Umbilical cord (tissue), 1 donor: ENCODE measurements at regions not wholly inside any gene's neighbourhood (a gene's known extent, or its start where the extent isn't known, plus 50 kb on each side); places are given as distances from the start of the nearest gene placed in this dataset.

Source experiments
- DNase-seq: peaks from one replicate; pipeline ENCODE4 v3.0.0-alpha.2; 2015; ENCODE audit warnings: low spot score

DNA sequence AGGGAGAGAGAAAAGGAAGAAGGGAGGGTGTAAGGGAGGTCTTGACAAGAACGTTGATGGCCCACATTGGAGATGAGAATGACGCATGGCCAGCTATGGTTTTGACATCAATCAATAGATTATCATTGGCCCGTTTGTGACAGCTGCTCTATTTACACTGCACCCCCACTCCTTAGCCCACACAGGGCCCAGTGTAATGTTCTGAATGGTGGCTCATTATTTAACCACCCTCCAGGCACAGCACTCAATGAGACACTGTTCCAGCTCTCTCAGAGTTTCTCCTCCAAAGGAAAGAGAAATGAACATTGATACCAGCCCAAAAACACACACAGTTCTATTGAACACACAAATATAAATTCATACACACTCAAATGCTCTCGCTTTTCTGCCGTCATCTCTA, 173.0 kb upstream of the IPO5 start:
- DNase-seq, result no peak

GRCh38 chr13:97781891-97782305, 171.6 kb upstream of the IPO5 start:
- no peak for DNase-seq

- DNase-seq, result no peak
These were observed 167.0 kb upstream of the IPO5 start for GRCh38 chr13:97786510-97786909.

- DNase-seq, result no peak
These were observed 155.9 kb upstream of the IPO5 start for GRCh38 chr13:97797553-97797952.

GRCh38 chr13:97798171-97798821, 155.2 kb upstream of the IPO5 start:
- DNase-seq, result no peak

- DNase-seq, result no peak
These were observed 154.6 kb upstream of the IPO5 start for GRCh38 chr13:97798836-97799235.

- peak; percentile 5 for DNase-seq
These were observed 151.3 kb upstream of the IPO5 start for GRCh38 chr13:97802213-97802612.

- DNase-seq, result peak; percentile 12
These were observed 143.9 kb upstream of the IPO5 start for GRCh38 chr13:97809576-97809975.

- peak; percentile 65 for DNase-seq
These were observed 143.3 kb upstream of the IPO5 start for GRCh38 chr13:97810152-97810551.

- no peak for DNase-seq
These were observed 131.1 kb upstream of the IPO5 start for GRCh38 chr13:97822377-97822776.

- no peak for DNase-seq
These were observed 127.0 kb upstream of the IPO5 start for GRCh38 chr13:97826421-97827012.

DNA sequence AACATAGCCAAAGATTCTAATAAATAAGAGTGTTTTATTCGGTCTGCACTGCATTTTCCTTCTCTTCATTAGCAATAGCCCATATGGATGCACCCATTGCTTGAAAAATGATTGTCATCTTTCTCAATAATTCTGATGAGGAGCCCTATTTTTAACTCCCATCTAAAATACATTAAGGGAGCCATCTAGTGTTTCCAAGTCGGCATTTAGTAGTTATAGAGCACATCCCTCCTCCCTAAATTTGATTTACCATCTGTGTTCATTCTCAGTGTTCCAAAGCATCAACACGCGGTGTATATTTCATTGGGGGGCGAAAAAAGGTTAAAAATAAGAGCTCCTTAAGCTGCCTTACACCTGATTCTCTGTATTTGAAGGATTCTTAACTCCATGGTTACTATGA, 119.2 kb upstream of the IPO5 start:
- no peak for DNase-seq

- DNase-seq, result no peak
These were observed 110.3 kb upstream of the IPO5 start for GRCh38 chr13:97843189-97843588.

- no peak for DNase-seq
These were observed 109.3 kb upstream of the IPO5 start for GRCh38 chr13:97844151-97844550.

DNA sequence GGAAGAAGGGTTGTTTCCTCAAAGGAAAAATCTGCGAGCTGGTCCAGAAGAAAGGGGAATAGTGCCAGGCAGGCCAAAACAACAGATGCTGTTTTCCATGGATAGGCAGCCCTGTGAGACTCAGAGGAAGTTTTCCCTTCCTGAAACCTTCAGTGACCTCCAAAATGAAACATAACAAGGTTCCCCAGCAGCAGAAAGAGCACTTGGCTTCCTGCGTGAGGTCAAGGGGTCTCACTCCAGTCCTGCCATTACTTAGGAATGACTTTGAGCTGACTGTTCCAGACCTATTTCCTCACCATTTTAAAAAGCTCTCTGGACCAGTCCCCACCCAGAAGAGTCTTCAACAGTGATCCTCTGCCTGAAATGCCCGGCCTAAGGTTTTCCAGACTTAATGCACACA, 104.6 kb upstream of the IPO5 start:
- no peak for DNase-seq

DNA sequence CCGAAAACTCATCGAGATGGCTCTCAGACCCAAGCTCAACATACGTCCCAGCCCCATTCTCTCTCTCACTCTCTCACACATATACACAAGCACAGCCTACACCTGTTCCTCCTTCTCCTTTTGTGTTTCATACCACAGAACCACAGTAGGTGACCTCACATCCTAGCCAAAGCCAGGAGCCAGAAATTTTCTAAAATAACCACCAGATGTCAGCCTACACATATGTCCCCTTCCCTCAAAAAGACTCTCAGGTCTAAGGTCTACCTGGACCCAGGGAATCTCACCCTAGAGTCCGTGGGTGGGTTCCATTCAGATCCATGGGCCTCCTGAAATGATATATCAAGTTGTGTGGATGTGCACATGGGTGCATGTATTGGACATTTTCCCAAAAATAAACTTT, 104.2 kb upstream of the IPO5 start:
- DNase-seq, result peak; percentile 26

DNA sequence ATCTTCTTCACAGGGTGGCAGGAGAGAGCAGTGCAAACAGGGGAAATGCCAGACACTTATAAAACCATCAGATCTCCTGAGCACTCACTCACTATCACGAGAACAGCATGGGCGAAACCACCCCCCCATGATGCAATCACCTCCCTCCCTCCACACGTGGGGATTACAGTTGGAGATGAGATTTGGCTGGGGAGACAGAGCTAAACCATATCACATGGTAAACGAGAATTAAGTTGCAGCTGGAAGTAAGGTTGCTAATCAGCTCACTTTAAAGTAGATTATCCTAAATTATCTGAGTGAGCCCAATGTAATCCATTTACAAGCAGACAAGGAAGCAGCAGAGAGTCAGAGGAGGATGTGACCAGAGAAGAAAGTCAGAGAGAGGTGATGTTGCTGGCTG, 102.2 kb upstream of the IPO5 start:
- DNase-seq, result no peak

DNA sequence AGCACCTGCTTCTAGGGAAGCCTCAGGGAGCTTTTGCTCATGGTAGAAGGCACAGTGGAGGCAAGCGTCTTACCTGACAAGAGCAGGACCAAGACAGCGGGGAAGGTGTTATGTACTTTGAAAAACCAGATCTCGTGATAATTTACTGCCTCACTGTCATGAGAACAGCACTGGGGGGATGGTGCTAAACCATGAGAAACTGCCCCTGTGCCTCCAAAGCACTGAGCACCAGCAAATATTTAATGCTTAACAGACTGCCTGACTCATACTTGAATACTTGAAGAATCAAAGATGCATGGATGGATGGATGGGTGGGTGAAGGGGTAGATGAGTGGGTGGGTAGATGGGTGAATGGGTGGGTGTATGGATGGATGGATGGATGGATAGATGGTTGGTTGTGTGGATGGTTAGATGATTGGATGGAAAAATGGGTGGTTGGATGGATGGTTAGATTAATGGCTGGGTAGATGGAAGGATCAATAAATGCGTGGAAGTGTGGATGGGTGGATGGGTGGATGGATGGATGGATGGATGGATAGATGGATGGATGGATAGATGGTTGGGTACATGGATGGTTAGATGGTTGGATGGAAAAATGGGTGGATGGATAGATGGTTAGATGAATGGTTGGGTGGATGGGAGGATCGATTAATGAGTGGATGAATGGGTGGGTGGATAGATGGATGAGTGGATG, 101.1 kb upstream of the IPO5 start:
- no peak for DNase-seq

GRCh38 chr13:97853550-97853949, 99.9 kb upstream of the IPO5 start:
- no peak for DNase-seq

DNA sequence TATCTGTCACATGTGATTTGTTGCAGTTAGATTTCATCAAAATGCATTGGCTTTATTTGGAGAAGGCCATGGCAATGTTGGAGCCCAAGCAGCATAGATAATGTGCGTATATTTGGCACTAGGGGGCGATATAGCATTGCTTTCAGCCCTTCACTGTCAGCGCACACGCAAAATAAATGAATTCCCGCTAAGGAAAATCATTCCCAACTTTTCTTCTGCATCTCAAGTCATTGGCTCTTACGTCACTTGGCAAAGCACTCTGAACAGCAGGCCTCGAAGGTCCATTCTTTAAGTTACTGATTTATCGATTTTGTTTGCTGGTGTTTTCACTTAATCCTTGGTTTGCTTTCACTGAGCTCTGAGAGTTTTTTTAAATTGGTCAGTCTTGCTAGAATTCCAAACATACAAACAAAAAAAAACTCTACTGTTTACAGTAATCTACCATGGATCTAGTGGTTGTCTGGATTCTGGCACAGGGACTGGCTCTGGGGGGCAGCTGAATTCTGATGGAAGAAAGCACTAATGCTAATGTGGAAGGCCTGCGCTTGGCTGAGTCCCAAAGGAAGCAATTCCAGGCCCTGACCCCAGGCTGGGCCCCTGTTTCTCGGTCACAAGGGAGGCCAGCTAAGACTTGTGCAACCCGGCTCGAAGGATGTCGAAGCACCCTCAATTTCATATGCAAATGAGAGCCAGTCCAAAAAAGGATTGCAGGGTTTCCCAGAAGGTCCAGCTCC, 97.7 kb upstream of the IPO5 start:
- DNase-seq, result peak; percentile 72

- no peak for DNase-seq
These were observed 97.2 kb upstream of the IPO5 start for GRCh38 chr13:97856304-97856675.

GRCh38 chr13:97858161-97858560, 95.3 kb upstream of the IPO5 start:
- no peak for DNase-seq

- no peak for DNase-seq
These were observed 87.1 kb upstream of the IPO5 start for GRCh38 chr13:97866346-97866745.
